Activated naive CD8-positive, alpha-beta T cell (primary cell): ENCODE measurements at regions not wholly inside any gene's neighbourhood (a gene's known extent, or its start where the extent isn't known, plus 50 kb on each side); places are given as distances from the start of the nearest gene placed in this dataset.
"Not testable (repeated sequence)": the region's sequence is repeated elsewhere in the genome, so short reads cannot be mapped to it uniquely, and the experiment has no call there.

Experiments used
- H3K27ac Mint-ChIP-seq: one replicate; pipeline ENCODE4 v1.8.0; 2021; ENCODE audit warnings: mixed read lengths
- H3K27me3 Mint-ChIP-seq: one replicate; pipeline ENCODE4 v1.8.0; 2021; ENCODE audit warnings: mixed read lengths
- H3K36me3 Mint-ChIP-seq: one replicate; pipeline ENCODE4 v1.8.0; 2021; ENCODE audit warnings: mixed read lengths
- H3K4me1 Mint-ChIP-seq: one replicate; pipeline ENCODE4 v1.8.0; 2021; ENCODE audit warnings: low read depth, mixed read lengths
- H3K4me3 Mint-ChIP-seq: one replicate; pipeline ENCODE4 v1.8.0; 2021; ENCODE audit warnings: mild to moderate bottlenecking, mixed read lengths
- H3K9me3 Mint-ChIP-seq: one replicate; pipeline ENCODE4 v1.8.0; 2021; ENCODE audit warnings: low read depth, mixed read lengths

- Mint-ChIP-seq H3K27me3 (peaks cover 13% of the 10 kb centered on the region), H3K4me1 (peaks cover 13% of the 10 kb centered on the region), H3K4me3 (no peak overlapping the region), H3K36me3 (peaks cover 7% of the 10 kb centered on the region), H3K9me3 (peaks cover 8% of the 10 kb centered on the region), H3K27ac (no peak overlapping the region)
Measured at GRCh38 chr6:4208158-4208557, 72.8 kb upstream of the ECI2 start.

GRCh38 chr6:4203642-4204417, 68.5 kb upstream of the ECI2 start:
- peaks cover 13% of the 10 kb centered on the region for H3K27me3 Mint-ChIP-seq
- H3K4me1 Mint-ChIP-seq, H3K4me3 Mint-ChIP-seq, H3K36me3 Mint-ChIP-seq, H3K9me3 Mint-ChIP-seq, H3K27ac Mint-ChIP-seq: not testable (repeated sequence)

GRCh38 chr6:4192627-4193026, 57.3 kb upstream of the ECI2 start:
- Mint-ChIP-seq H3K27me3 (no peaks in the 10 kb centered on the region), H3K27ac (no peak overlapping the region), H3K9me3 (no peaks in the 10 kb centered on the region), H3K36me3 (no peaks in the 10 kb centered on the region), H3K4me1 (no peaks in the 10 kb centered on the region), H3K4me3 (no peak overlapping the region)

- Mint-ChIP-seq H3K27ac (no peak overlapping the region), H3K4me3 (no peak overlapping the region), H3K9me3 (no peaks in the 10 kb centered on the region), H3K36me3 (no peaks in the 10 kb centered on the region), H3K4me1 (no peaks in the 10 kb centered on the region), H3K27me3 (no peaks in the 10 kb centered on the region)
Measured at GRCh38 chr6:4192173-4192572, 56.8 kb upstream of the ECI2 start.

- no peaks in the 10 kb centered on the region for H3K4me1 Mint-ChIP-seq
- H3K4me3 Mint-ChIP-seq = no peak overlapping the region
- H3K36me3 Mint-ChIP-seq = no peaks in the 10 kb centered on the region
- no peaks in the 10 kb centered on the region for H3K9me3 Mint-ChIP-seq
- H3K27ac Mint-ChIP-seq = no peak overlapping the region
- no peaks in the 10 kb centered on the region for H3K27me3 Mint-ChIP-seq
Measured at GRCh38 chr6:4191271-4191721, 55.9 kb upstream of the ECI2 start.

GRCh38 chr6:4189249-4189648, 53.9 kb upstream of the ECI2 start:
- Mint-ChIP-seq H3K27me3 (no peaks in the 10 kb centered on the region), H3K4me1 (no peaks in the 10 kb centered on the region), H3K9me3 (no peaks in the 10 kb centered on the region), H3K27ac (no peak overlapping the region), H3K36me3 (no peaks in the 10 kb centered on the region), H3K4me3 (no peak overlapping the region)

GRCh38 chr6:4188801-4189200, 53.4 kb upstream of the ECI2 start:
- H3K36me3 Mint-ChIP-seq = no peaks in the 10 kb centered on the region
- no peak overlapping the region for H3K27ac Mint-ChIP-seq
- H3K27me3 Mint-ChIP-seq = no peaks in the 10 kb centered on the region
- no peaks in the 10 kb centered on the region for H3K4me1 Mint-ChIP-seq
- no peaks in the 10 kb centered on the region for H3K9me3 Mint-ChIP-seq
- H3K4me3 Mint-ChIP-seq = no peak overlapping the region

GRCh38 chr6:4187480-4187879, 52.1 kb upstream of the ECI2 start:
- Mint-ChIP-seq H3K4me3 (no peak overlapping the region), H3K4me1 (no peaks in the 10 kb centered on the region), H3K36me3 (no peaks in the 10 kb centered on the region), H3K27me3 (no peaks in the 10 kb centered on the region), H3K27ac (no peak overlapping the region), H3K9me3 (no peaks in the 10 kb centered on the region)

GRCh38 chr6:4186385-4186784, 51.0 kb upstream of the ECI2 start:
- H3K27ac Mint-ChIP-seq = no peak overlapping the region

GRCh38 chr6:4185846-4186245, 50.5 kb upstream of the ECI2 start:
- no peaks in the 10 kb centered on the region for H3K36me3 Mint-ChIP-seq
- H3K9me3 Mint-ChIP-seq = no peaks in the 10 kb centered on the region
- no peak overlapping the region for H3K4me3 Mint-ChIP-seq
- H3K4me1 Mint-ChIP-seq = no peaks in the 10 kb centered on the region
- H3K27me3 Mint-ChIP-seq = peaks cover 2% of the 10 kb centered on the region
- no peak overlapping the region for H3K27ac Mint-ChIP-seq

More at GRCh38 chr6:4186385-4186784, 51.0 kb upstream of the ECI2 start:
- Mint-ChIP-seq H3K9me3 (no peaks in the 10 kb centered on the region), H3K4me3 (no peak overlapping the region), H3K4me1 (no peaks in the 10 kb centered on the region), H3K36me3 (no peaks in the 10 kb centered on the region), H3K27me3 (peaks cover 2% of the 10 kb centered on the region)

- Mint-ChIP-seq H3K27me3 (peaks cover 2% of the 10 kb centered on the region), H3K9me3 (no peaks in the 10 kb centered on the region), H3K4me3 (no peak overlapping the region), H3K4me1 (no peaks in the 10 kb centered on the region), H3K36me3 (no peaks in the 10 kb centered on the region), H3K27ac (no peak overlapping the region)
Measured at GRCh38 chr6:4185419-4185818, 50.0 kb upstream of the ECI2 start.
